Nephron progenitor cell (in vitro differentiated cells): ENCODE measurements at regions not wholly inside any gene's neighbourhood (a gene's known extent, or its start where the extent isn't known, plus 50 kb on each side); places are given as distances from the start of the nearest gene placed in this dataset.

Experiments
- DNase-seq: peaks from one replicate; pipeline ENCODE4 v3.0.0; 2021
- H3K27ac Mint-ChIP-seq: 2 replicates; pipeline ENCODE4 v1.8.0; 2021; ENCODE audit warnings: mild to moderate bottlenecking, moderate library complexity, mixed read lengths
- H3K27me3 Mint-ChIP-seq: 2 replicates; pipeline ENCODE4 v1.8.0; 2021; ENCODE audit warnings: mild to moderate bottlenecking, low read depth, mixed read lengths; ENCODE audit not compliant: poor library complexity
- H3K36me3 Mint-ChIP-seq: 2 replicates; pipeline ENCODE4 v1.8.0; 2021; ENCODE audit warnings: low read depth, mixed read lengths
- H3K4me1 Mint-ChIP-seq: 2 replicates; pipeline ENCODE4 v1.8.0; 2021; ENCODE audit warnings: mixed read lengths
- H3K4me3 Mint-ChIP-seq: 2 replicates; pipeline ENCODE4 v1.8.0; 2021; ENCODE audit warnings: mild to moderate bottlenecking, moderate library complexity, mixed read lengths
- H3K9me3 Mint-ChIP-seq: 2 replicates; pipeline ENCODE4 v1.8.0; 2021; ENCODE audit warnings: mild to moderate bottlenecking, moderate library complexity, mixed read lengths
- TF ChIP-seq, protein P1 (sequence below): fragments of 200-600 bp; sonication (generic); IDR thresholded peaks from 2 replicates; pipeline ENCODE4 v1.5.0; 2021; ENCODE audit warnings: antibody characterized with exemption

GRCh38 chr20:53846640-53847039, 223.8 kb downstream of the BCAS1 start:
- Mint-ChIP-seq H3K27ac (no peak overlapping the region), H3K27me3 (peaks cover 6% of the 10 kb centered on the region), H3K4me1 (no peaks in the 10 kb centered on the region), H3K36me3 (no peaks in the 10 kb centered on the region), H3K4me3 (no peak overlapping the region), H3K9me3 (peaks cover 5% of the 10 kb centered on the region)
- no peak for DNase-seq
- TF ChIP-seq, protein P1, sequence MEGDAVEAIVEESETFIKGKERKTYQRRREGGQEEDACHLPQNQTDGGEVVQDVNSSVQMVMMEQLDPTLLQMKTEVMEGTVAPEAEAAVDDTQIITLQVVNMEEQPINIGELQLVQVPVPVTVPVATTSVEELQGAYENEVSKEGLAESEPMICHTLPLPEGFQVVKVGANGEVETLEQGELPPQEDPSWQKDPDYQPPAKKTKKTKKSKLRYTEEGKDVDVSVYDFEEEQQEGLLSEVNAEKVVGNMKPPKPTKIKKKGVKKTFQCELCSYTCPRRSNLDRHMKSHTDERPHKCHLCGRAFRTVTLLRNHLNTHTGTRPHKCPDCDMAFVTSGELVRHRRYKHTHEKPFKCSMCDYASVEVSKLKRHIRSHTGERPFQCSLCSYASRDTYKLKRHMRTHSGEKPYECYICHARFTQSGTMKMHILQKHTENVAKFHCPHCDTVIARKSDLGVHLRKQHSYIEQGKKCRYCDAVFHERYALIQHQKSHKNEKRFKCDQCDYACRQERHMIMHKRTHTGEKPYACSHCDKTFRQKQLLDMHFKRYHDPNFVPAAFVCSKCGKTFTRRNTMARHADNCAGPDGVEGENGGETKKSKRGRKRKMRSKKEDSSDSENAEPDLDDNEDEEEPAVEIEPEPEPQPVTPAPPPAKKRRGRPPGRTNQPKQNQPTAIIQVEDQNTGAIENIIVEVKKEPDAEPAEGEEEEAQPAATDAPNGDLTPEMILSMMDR = no peak

- no peaks in the 10 kb centered on the region for H3K4me1 Mint-ChIP-seq
- TF ChIP-seq, protein P1 = no peak
- H3K9me3 Mint-ChIP-seq = peaks cover 5% of the 10 kb centered on the region
- H3K27ac Mint-ChIP-seq = no peak overlapping the region
- no peaks in the 10 kb centered on the region for H3K36me3 Mint-ChIP-seq
- H3K4me3 Mint-ChIP-seq = no peak overlapping the region
- peaks cover 4% of the 10 kb centered on the region for H3K27me3 Mint-ChIP-seq
- DNase-seq = no peak
Observed at GRCh38 chr20:53845980-53846379, 224.4 kb downstream of the BCAS1 start.

GRCh38 chr20:53844259-53844658, 226.1 kb downstream of the BCAS1 start:
- DNase-seq = no peak
- Mint-ChIP-seq H3K27me3 (peaks cover 3% of the 10 kb centered on the region), H3K9me3 (peaks cover 7% of the 10 kb centered on the region), H3K27ac (no peak overlapping the region), H3K36me3 (no peaks in the 10 kb centered on the region), H3K4me1 (peaks cover 3% of the 10 kb centered on the region), H3K4me3 (no peak overlapping the region)
- TF ChIP-seq, protein P1 = no peak

- no peak overlapping the region for H3K4me3 Mint-ChIP-seq
- H3K9me3 Mint-ChIP-seq = peaks cover 8% of the 10 kb centered on the region
- no peak overlapping the region for H3K27ac Mint-ChIP-seq
- DNase-seq = no peak
- TF ChIP-seq, protein P1 = no peak
- peaks cover 3% of the 10 kb centered on the region for H3K27me3 Mint-ChIP-seq
- no peaks in the 10 kb centered on the region for H3K36me3 Mint-ChIP-seq
- H3K4me1 Mint-ChIP-seq = peaks cover 5% of the 10 kb centered on the region
Observed at GRCh38 chr20:53843645-53844044, 226.7 kb downstream of the BCAS1 start.

DNA sequence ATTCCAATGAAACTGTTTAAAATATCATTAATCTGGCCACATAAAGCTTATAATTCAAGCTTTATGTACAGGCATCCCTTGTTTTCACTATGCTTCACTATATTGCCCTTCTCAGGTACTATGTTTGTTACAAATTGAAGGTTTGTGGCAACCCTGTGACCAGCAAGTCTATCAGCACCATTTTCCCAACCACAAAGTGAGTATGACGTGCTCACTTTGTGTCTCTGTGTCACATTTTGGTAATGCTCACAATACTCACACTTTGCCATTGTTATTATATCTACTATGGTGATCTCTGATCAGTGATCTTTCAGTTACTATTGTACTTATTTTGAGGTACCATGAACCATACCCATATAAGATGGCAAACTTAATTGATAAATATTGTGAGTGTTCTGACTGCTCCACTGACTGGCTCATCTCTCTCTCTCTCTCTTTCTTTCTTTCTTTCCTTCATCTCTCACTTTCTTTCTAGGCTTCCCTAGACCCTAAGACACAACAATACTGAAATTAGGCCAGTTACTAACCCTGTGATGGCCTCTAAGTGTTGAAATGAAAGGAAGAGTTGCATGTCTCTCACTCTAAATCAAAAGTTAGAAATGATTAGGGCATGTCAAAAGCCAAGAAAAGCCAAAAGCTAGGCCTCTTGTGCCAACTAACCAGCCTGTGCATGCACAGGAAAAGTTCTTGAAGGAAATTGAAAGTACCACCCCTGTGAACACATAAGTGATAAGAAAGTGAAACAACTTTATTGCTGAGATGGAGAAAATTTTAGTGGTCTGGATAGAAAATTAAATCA, 227.9 kb downstream of the BCAS1 start:
- Mint-ChIP-seq H3K27me3 (peaks cover 7% of the 10 kb centered on the region), H3K4me1 (peaks cover 5% of the 10 kb centered on the region), H3K4me3 (no peak overlapping the region), H3K27ac (no peak overlapping the region), H3K36me3 (no peaks in the 10 kb centered on the region), H3K9me3 (peaks cover 12% of the 10 kb centered on the region)
- DNase-seq = no peak
- TF ChIP-seq, protein P1 = no peak

DNA sequence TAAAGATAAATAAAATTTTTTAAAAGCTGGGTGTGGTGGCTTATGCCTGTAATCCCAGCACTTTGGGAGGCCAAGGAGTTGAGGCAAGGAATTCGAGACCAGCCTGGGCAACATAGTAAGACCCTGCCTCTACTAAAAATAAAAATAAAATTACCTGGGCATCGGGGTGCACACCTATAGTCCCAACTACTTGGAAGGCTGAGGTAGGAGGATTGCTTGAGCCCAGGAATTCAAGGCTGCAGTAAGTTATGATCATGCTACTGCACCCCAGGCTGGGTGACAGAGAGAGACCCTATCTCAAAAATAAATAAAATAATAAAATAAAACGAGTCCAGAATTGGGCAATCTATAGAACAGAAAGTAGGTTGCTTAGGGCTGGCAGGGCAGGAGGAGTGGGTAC, 228.7 kb downstream of the BCAS1 start:
- Mint-ChIP-seq H3K9me3 (peaks cover 12% of the 10 kb centered on the region), H3K4me1 (peaks cover 5% of the 10 kb centered on the region), H3K36me3 (no peaks in the 10 kb centered on the region), H3K4me3 (no peak overlapping the region), H3K27me3 (peaks cover 7% of the 10 kb centered on the region), H3K27ac (no peak overlapping the region)
- TF ChIP-seq, protein P1 = no peak
- DNase-seq = no peak
